Neural cell (in vitro differentiated cells): ENCODE measurements at regions not wholly inside any gene's neighbourhood (a gene's known extent, or its start where the extent isn't known, plus 50 kb on each side); places are given as distances from the start of the nearest gene placed in this dataset.

Source experiments
- RAD21 ChIP-seq: fragments of 450-650 bp; conservative IDR thresholded peaks from 2 replicates; pipeline ENCODE4 v1.6.1; 2014; ENCODE audit warnings: antibody characterized with exemption, mild to moderate bottlenecking, moderate library complexity
- SMC3 ChIP-seq: fragments of 450-650 bp; conservative IDR thresholded peaks from 2 replicates; pipeline ENCODE4 v1.6.1; 2014; ENCODE audit warnings: antibody characterized with exemption, mild to moderate bottlenecking, moderate library complexity; ENCODE audit not compliant: poor library complexity
- TAF1 ChIP-seq: IDR thresholded peaks from 2 replicates; pipeline ENCODE4 v1.6.1; 2012; ENCODE audit warnings: low read depth
- TF ChIP-seq, protein P1 (sequence below): fragments of 450-650 bp; IDR thresholded peaks from 2 replicates; pipeline ENCODE4 v1.5.1; 2014; ENCODE audit warnings: antibody characterized with exemption, mild to moderate bottlenecking, moderate library complexity; ENCODE audit not compliant: poor library complexity, severe bottlenecking

DNA sequence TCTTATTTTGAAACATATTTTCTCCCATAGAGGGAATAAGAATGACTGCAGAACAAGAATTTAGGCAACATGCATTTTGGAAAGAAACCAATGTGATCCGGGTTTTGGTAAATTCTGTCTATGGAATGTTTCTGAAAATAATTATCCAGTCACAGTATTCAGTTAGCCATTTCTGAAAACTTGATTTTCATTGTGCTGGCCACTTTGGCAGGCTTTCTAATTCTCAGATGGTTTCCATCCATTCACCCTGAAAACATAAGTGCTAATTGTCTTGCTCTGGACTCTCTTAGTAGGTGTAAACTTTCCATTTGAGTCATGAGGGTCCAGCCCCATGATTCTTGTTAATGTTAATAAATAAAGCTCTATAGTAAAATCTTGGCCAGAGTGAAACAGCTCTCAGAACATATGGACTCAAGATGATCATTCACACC, 176.5 kb downstream of the RBM43 start:
- TF ChIP-seq, protein P1, sequence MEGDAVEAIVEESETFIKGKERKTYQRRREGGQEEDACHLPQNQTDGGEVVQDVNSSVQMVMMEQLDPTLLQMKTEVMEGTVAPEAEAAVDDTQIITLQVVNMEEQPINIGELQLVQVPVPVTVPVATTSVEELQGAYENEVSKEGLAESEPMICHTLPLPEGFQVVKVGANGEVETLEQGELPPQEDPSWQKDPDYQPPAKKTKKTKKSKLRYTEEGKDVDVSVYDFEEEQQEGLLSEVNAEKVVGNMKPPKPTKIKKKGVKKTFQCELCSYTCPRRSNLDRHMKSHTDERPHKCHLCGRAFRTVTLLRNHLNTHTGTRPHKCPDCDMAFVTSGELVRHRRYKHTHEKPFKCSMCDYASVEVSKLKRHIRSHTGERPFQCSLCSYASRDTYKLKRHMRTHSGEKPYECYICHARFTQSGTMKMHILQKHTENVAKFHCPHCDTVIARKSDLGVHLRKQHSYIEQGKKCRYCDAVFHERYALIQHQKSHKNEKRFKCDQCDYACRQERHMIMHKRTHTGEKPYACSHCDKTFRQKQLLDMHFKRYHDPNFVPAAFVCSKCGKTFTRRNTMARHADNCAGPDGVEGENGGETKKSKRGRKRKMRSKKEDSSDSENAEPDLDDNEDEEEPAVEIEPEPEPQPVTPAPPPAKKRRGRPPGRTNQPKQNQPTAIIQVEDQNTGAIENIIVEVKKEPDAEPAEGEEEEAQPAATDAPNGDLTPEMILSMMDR, result no peak
- TF ChIP-seq RAD21 (no peak), TAF1 (no peak), SMC3 (no peak)
